GM13976 (cell line): ENCODE measurements at regions not wholly inside any gene's neighbourhood (a gene's known extent, or its start where the extent isn't known, plus 50 kb on each side); places are given as distances from the start of the nearest gene placed in this dataset.
A peak's percentile ranks its signal among the peaks of the same experiment; 100 is the strongest.

Experiments
- DNase-seq: peaks from one replicate; pipeline ENCODE4 v3.0.0; 2012; ENCODE audit warnings: low spot score
- CTCF ChIP-seq: IDR thresholded peaks from 2 replicates; pipeline ENCODE4 v1.5.1; 2012; ENCODE audit warnings: borderline replicate concordance, mild to moderate bottlenecking; ENCODE audit not compliant: insufficient read depth; ENCODE audit errors: extremely low read depth, missing control alignments, control extremely low read depth
- in situ Hi-C: fragments of 300-500 bp; cut with MboI; formaldehyde crosslinking; loops from one replicate; pipeline ENCODE4 v1.12.0; 2022; ENCODE audit warnings: low sequenced_read_pairs, mixed read lengths, inconsistent platforms; ENCODE audit not compliant: unreplicated experiment

GRCh38 chr6:8549074-8549790 lies 113.9 kb upstream of the SLC35B3 start:
- no peak for TF ChIP-seq CTCF
- in situ Hi-C loops, result no loop called here
- no peak for DNase-seq

- in situ Hi-C loops, result no loop called here
- no peak for TF ChIP-seq CTCF
- DNase-seq, result no peak
Observed at GRCh38 chr6:8546496-8546895, 111.2 kb upstream of the SLC35B3 start.

DNA sequence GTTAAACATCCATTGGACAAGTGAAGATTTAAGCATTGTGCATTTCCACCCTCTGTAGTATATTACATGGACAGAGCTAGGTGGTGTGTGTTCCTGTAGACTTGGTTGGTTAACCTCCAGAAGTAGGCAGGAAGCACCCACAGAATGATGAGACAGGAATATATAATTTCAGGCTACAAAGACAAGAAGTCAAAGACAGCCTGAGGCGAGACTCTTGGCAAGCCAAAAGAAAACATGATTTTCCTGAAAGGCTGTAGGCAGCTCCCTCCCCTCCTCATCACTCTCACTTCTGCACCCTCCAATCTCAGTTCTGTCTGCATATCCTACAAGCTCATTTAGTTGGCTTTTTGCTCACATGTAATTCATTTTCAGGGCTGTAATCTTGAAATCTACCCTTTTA lies 110.0 kb upstream of the SLC35B3 start:
- in situ Hi-C loops, result no loop called here
- DNase-seq, result no peak
- TF ChIP-seq CTCF, result no peak

GRCh38 chr6:8543714-8544113 lies 108.4 kb upstream of the SLC35B3 start:
- in situ Hi-C loops, result no loop called here
- DNase-seq, result no peak

DNA sequence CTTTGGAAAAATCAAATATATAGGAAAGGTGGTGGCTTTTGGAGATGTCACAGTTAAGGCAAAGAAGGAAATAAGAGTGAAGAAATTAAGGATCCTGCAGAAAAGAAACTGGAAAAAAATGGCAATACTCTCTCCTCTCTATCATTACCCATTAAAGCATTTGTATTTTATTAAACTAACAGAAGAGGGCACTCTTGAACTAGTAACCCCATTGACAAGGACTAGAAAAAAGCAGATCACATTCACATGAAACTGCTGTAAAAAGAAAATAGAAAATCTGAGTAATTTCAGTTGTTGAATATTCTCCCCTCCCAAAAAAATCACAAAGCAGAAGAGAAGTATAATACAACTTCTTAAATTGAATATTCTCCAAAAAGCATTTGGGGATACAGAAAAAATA lies 104.1 kb upstream of the SLC35B3 start:
- DNase-seq, result peak; percentile 27

More at GRCh38 chr6:8543714-8544113, 108.4 kb upstream of the SLC35B3 start:
- TF ChIP-seq CTCF, result no peak

GRCh38 chr6:8536122-8536521 lies 100.8 kb upstream of the SLC35B3 start:
- in situ Hi-C loops, result no loop called here
- DNase-seq, result no peak
- TF ChIP-seq CTCF, result no peak

More for the DNA sequence above, 104.1 kb upstream of the SLC35B3 start:
- in situ Hi-C loops, result no loop called here
- no peak for TF ChIP-seq CTCF
